Activated CD8-positive, alpha-beta memory T cell treated with anti-CD3 and anti-CD28 coated beads, Interleukin-2, amount 10 ng/mL, durations not matched to agents 7 days and 5 days (primary cell): ENCODE measurements at regions not wholly inside any gene's neighbourhood (a gene's known extent, or its start where the extent isn't known, plus 50 kb on each side); places are given as distances from the start of the nearest gene placed in this dataset.
"Not testable (repeated sequence)": the region's sequence is repeated elsewhere in the genome, so short reads cannot be mapped to it uniquely, and the experiment has no call there.

Experiments
- ATAC-seq: fragments of 150-1000 bp; cut with Tn5 transposase; one replicate; pipeline ENCODE4 v1.10.0; 2021; ENCODE audit warnings: moderate library complexity
- CTCF ChIA-PET: fragments of 350-600 bp; sonication (Branson Sonifier 250); formaldehyde crosslinking; loops from one replicate; lab custom pipeline; 2021; ENCODE audit warnings: antibody characterized with exemption; lab: Charles Lee
- DNase-seq: peaks from one replicate; pipeline ENCODE4 v3.0.0-alpha.2; 2020
- H3K27ac Mint-ChIP-seq: one replicate; pipeline ENCODE4 v1.8.0; 2021; ENCODE audit warnings: mild to moderate bottlenecking, mixed read lengths
- H3K27me3 Mint-ChIP-seq: one replicate; pipeline ENCODE4 v1.8.0; 2021; ENCODE audit warnings: mixed read lengths
- H3K36me3 Mint-ChIP-seq: one replicate; pipeline ENCODE4 v1.8.0; 2021; ENCODE audit warnings: mild to moderate bottlenecking, mixed read lengths
- H3K4me1 Mint-ChIP-seq: one replicate; pipeline ENCODE4 v1.8.0; 2021; ENCODE audit warnings: mixed read lengths
- H3K4me3 Mint-ChIP-seq: one replicate; pipeline ENCODE4 v1.8.0; 2021; ENCODE audit warnings: mild to moderate bottlenecking, moderate library complexity, mixed read lengths
- H3K9me3 Mint-ChIP-seq: one replicate; pipeline ENCODE4 v1.8.0; 2022; ENCODE audit warnings: low read depth, mixed read lengths

DNA sequence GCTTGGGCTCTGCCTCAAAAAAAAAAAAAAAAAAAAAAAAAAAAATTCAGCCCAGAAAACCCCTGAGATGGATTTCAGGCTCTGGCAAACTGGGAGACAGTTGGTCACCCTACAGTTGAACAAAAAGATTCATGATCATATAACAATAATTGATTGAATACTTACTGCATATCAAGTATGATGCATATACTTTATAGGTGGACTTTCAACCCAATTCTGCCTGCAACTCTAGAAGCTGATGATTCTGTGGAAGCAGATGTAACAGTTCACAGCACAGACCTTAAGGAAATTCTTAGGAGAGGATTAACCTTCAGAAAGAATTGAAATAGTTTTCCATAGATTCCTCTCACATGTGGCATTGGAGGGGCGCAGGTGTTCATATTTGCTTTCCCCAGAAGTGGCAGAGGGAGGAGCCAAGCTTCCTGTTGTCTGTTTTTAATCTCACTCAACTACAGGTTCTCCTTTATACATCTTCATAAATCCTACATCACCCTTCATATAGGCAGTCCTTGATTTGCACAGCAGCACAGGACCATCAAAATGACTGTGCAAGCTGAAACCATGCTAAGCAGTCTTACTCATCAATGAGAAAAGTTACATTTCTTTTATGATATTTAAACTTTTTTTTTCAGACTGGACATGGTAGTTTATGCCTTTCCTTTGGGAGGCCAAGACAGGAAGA lies 149.4 kb upstream of the KLF3 start:
- H3K4me1 Mint-ChIP-seq, result peaks cover 23% of the 10 kb centered on the region
- no peak for ATAC-seq
- CTCF ChIA-PET, result no interaction called here
- no peak for DNase-seq
- peaks cover 10% of the 10 kb centered on the region for H3K36me3 Mint-ChIP-seq
- H3K4me3 Mint-ChIP-seq, result no peak overlapping the region
- no peak overlapping the region for H3K27ac Mint-ChIP-seq
- peaks cover 63% of the 10 kb centered on the region for H3K27me3 Mint-ChIP-seq
- no peaks in the 10 kb centered on the region for H3K9me3 Mint-ChIP-seq

DNA sequence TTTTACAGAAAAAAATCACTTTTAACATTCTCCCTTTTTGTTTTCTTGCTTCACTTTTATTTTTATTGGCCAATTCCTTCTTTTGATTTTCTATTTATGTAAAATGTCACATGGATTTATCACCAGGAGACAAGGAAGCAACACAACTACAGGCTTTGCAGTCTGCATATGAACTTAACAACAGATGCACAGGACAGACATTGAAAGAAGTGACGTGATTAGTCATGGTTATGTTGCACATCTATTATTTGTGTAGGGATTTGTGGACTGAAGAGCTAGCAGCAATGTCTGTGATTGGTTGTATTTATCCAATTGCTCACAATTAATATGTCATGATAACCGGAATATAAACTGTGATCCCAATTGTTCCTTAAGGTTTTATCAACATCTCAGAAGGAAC lies 147.8 kb upstream of the KLF3 start:
- Mint-ChIP-seq H3K36me3 (peaks cover 14% of the 10 kb centered on the region), H3K9me3 (no peaks in the 10 kb centered on the region), H3K27me3 (peaks cover 62% of the 10 kb centered on the region), H3K4me1 (peaks cover 11% of the 10 kb centered on the region), H3K4me3 (no peak overlapping the region), H3K27ac (no peak overlapping the region)
- no peak for ATAC-seq
- no peak for DNase-seq
- CTCF ChIA-PET, result no interaction called here

DNA sequence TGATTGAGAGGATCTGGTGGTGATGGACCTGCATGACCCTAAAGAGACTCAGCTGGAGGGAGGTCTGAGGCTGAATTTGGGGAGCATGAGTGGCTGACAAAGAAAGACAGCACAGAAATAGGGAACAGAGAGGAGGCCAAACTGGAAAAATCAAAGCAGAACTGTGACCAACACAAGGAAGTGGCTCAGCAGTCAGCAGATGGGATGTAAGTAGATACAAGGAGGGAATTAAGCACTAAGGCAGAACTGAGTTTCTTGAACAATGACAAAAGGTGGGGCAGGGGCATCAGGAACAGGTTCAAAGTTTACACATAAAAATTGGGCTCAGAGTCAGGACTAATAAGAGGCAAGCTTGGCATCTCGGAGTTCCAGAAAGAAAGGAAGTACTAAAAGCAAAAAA lies 144.3 kb upstream of the KLF3 start:
- peaks cover 66% of the 10 kb centered on the region for H3K27me3 Mint-ChIP-seq
- DNase-seq (no peak), ATAC-seq (no peak)
- no peak overlapping the region for H3K4me3 Mint-ChIP-seq
- H3K36me3 Mint-ChIP-seq, result peaks cover 6% of the 10 kb centered on the region
- CTCF ChIA-PET, result no interaction called here
- H3K4me1 Mint-ChIP-seq, result peaks cover 18% of the 10 kb centered on the region
- H3K9me3 Mint-ChIP-seq, result no peaks in the 10 kb centered on the region
- H3K27ac Mint-ChIP-seq, result no peak overlapping the region

DNA sequence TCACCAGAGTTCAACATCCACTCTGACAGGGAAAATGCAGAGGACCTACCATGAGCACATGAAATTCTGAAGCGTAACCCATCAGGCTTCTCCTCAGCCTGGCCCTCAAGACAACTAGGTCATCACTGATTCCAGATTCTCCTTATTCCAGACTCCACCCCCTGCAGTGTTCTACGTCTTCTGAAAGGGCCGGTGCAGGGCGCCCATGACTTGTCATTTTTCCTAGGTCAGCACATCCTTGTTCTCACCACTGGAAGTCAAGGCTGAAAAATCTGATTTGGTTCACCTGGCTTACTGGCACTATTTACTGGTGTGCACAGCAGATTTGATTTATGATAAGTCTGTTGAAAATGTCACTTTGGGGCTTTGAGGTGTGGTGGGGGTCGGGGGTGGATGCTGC lies 140.9 kb upstream of the KLF3 start:
- DNase-seq (no peak), ATAC-seq (no peak)
- CTCF ChIA-PET, result no interaction called here
- no peak overlapping the region for H3K4me3 Mint-ChIP-seq
- H3K36me3 Mint-ChIP-seq, result peaks cover 8% of the 10 kb centered on the region
- peaks cover 2% of the 10 kb centered on the region for H3K9me3 Mint-ChIP-seq
- no peak overlapping the region for H3K27ac Mint-ChIP-seq
- H3K4me1 Mint-ChIP-seq, result peaks cover 24% of the 10 kb centered on the region
- H3K27me3 Mint-ChIP-seq, result peaks cover 73% of the 10 kb centered on the region

DNA sequence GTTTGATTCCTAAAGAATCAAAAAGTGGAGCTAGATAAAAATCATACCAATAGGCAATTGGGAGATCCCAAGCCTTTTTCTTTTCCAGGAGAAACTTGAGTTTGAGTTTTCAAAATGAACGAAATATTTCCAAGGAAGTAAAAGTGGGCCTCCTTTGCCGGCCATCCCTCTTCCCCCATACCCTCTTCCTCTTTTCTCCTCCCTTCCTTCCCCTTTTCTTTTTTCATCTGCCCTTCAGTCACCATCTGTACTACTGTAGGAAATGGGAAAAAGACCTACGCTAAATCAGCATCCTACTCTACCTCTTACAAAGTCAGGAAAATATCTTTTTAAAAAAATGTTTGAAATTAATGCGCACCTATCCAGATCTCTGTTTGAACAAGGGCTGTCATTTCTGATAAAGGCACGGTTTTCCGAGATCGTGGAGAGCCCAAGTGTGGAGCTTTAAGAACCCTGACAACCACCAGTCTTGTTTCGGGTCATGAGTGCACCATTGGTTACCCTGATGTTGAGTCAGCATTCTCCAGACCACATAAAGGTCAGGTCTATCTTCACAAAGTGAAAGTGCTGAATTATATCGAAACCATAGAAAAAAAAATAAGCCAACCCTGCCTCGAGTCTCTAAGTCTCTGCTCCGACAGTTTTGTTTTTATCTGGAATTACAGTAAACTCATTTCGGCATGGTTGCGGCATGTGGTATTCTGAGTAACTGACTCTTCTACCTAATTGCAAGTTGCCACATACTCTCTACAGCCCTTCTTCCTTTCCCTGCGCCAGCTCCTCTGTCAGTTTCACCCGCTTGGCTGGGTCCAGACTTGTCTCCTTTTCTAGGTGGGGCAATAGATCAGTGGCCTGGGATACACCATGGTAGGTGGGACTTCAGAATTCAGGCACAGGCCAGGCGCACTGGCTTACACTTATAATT lies 140.2 kb upstream of the KLF3 start:
- peak; percentile 94 for ATAC-seq
- Mint-ChIP-seq H3K36me3 (peaks cover 8% of the 10 kb centered on the region), H3K4me3 (peak overlapping the region; percentile 43), H3K27me3 (peaks cover 69% of the 10 kb centered on the region), H3K9me3 (peaks cover 2% of the 10 kb centered on the region), H3K4me1 (peaks cover 24% of the 10 kb centered on the region), H3K27ac (peak overlapping the region; percentile 66)
- DNase-seq, result peak; percentile 90
- CTCF ChIA-PET, result interaction anchor here (1.0 kb wide), 1 partner anchor 14 kb away, joined by 6 read pairs; no protein-coding TSS in a partner anchor

DNA sequence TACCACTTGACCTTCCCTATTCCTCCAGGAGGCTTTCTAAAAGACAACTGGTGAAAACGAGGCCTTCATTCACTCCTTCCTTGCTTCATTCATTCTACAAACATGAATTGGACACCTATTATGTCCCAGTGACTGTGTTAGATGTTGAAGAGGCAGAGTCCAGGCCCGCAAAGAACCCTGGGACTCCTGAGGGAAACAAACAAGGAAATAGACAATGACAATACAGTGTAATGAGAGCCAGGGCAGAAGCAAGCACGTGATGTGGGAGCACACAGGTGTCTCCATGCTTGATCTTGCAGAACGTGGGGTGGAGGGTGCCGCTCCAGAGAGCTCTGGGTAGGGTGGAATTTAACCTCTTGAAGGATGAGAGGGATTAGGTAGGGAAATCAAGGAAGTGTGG lies 137.6 kb upstream of the KLF3 start:
- Mint-ChIP-seq H3K4me1 (peaks cover 37% of the 10 kb centered on the region), H3K27ac (no peak overlapping the region), H3K9me3 (peaks cover 2% of the 10 kb centered on the region), H3K36me3 (peaks cover 4% of the 10 kb centered on the region), H3K27me3 (peaks cover 51% of the 10 kb centered on the region), H3K4me3 (no peak overlapping the region)
- CTCF ChIA-PET, result interaction anchor here (1.4 kb wide), 1 partner anchor 208 kb away, joined by 3 read pairs; no protein-coding TSS in a partner anchor
- no peak for DNase-seq
- no peak for ATAC-seq

DNA sequence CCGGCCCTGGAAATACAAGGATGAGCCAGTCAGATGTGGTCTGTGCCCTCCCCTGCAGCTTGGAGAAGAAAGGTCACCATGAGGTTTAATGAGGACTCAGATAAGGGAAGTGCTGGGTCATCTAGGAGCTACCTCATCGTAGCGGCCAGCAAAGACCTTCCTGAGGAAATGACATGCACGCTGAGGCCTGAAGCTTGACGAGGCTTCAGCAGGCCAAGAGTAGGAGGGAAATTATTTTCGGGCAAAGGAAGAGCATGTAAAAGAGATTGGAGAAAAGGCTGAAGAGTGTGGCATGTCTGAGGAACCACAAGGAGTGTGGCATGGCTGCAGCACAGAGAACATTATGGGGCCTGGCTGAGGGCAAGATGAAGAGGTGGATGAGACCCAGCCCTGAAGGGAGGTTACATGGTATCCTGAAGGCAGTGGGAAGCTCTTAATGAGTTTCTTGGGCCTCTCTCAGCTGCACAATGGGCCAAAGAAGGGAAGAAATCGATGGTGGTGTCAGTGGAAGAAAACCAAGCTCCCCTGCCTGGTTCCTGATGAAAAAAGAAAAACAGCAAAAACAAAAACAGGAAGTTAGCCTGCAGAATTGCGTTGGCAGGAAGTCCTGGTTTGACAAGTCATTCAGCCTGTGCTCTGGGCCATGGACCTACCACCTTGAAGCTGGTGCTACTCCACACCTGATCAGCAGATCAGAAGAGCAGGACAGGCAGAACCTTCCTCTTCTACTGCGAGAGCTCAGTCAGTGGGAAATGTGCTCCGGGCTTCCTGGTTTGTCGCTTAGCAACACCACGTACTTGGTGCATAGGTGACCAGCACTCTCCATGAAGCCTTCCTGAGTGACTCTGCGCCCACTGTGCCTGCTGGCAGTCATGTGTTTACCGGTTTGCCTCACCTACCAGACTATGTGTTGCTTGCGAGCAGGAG lies 134.5 kb upstream of the KLF3 start:
- Mint-ChIP-seq H3K4me1 (peaks cover 23% of the 10 kb centered on the region), H3K9me3 (peaks cover 5% of the 10 kb centered on the region), H3K27ac (peak overlapping the region; percentile 88), H3K27me3 (peaks cover 45% of the 10 kb centered on the region), H3K4me3 (no peak overlapping the region), H3K36me3 (peaks cover 6% of the 10 kb centered on the region)
- DNase-seq (peak; percentile 65), ATAC-seq (peak; percentile 93)
- CTCF ChIA-PET, result interaction anchor here (0.6 to 1.8 kb wide), 4 partner anchors 19 to 723 kb away, joined by 3 to 11 read pairs (median 4); no protein-coding TSS in a partner anchor

DNA sequence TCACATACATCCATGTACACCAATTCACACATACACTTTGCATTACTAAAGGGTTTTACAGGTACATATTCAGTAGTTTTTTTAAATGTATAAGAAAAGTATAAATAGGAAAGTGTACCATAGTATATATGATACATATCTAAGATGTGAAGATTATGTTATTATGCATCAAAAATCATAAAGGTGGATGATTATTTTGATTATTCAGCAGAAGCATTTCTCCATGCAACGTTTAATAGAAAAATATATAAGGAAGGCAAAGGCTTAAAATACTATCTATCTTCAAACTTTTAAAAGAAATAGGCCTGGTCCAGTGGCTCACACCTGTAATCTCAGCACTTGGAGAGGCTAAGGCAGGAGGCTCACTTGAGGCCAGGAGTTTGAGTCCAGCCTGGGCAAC lies 133.5 kb upstream of the KLF3 start:
- ATAC-seq (no peak), DNase-seq (no peak)
- Mint-ChIP-seq H3K9me3 (peaks cover 5% of the 10 kb centered on the region), H3K36me3 (peaks cover 6% of the 10 kb centered on the region), H3K4me1 (peaks cover 13% of the 10 kb centered on the region), H3K27ac (no peak overlapping the region), H3K4me3 (no peak overlapping the region), H3K27me3 (peaks cover 40% of the 10 kb centered on the region)
- CTCF ChIA-PET, result no interaction called here

DNA sequence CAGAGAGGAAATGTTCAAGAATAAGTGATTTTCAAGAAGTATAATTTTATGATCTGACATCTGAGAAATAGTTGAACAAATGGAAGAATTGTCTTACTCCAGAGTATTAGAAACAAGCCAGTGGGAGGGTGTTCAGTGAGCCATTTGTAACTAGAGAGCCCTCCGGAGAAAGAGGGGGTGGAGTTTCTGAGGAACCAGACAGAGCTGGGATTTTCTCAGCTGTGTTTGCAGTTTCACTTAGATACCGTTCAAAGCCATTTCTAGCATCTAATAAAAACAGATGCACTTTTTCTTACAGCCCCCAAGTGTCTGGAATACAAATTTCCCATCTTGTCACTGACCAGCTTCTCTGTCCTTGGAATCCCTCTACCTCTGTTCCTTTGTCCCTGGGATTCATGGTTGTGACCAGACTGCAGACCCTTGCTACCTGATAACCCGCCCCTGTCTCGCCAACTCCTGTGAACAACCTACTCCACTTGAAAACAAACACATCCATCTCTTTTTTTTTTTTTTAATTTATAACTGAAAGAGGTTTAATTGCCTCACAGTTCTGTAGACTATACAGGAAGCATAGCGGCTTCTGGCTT lies 132.8 kb upstream of the KLF3 start:
- no peak for DNase-seq
- CTCF ChIA-PET, result interaction anchor here (0.7 kb wide), 1 partner anchor 10 kb away, joined by 4 read pairs; no protein-coding TSS in a partner anchor
- Mint-ChIP-seq H3K4me3 (no peak overlapping the region), H3K27me3 (peaks cover 33% of the 10 kb centered on the region), H3K4me1 (peaks cover 13% of the 10 kb centered on the region), H3K9me3 (peaks cover 5% of the 10 kb centered on the region), H3K36me3 (peaks cover 6% of the 10 kb centered on the region), H3K27ac (no peak overlapping the region)
- ATAC-seq, result no peak

DNA sequence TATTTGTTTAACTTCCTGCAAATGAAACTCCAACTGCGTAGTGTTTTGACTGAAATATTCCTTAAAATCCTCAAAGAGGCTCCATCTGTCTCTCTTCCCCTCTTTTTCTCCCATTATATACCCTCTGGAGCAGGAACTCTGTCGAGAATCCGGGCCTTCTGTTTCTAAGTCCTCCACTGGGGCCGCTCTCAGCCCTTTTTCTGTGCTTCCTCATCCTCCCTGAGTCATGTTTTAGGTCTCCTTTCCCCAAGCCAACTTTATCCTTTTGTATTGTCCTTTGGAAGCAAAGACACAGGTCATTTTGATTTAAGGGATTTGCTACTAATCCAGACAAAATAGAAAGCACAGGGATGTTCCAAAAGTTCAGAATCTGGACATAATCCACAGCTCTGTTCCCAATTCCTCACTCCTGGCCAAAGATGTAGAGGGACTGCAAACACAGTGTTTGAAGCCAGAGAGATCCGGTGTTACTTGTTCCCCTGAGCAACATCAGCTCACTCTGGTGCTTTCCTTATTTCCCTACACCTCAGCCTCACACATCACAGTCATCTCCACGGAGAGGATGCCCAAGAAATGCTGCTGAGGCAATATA lies 131.0 kb upstream of the KLF3 start:
- DNase-seq (no peak), ATAC-seq (no peak)
- peaks cover 13% of the 10 kb centered on the region for H3K4me1 Mint-ChIP-seq
- peaks cover 3% of the 10 kb centered on the region for H3K9me3 Mint-ChIP-seq
- CTCF ChIA-PET, result no interaction called here
- H3K27ac Mint-ChIP-seq, result no peak overlapping the region
- H3K27me3 Mint-ChIP-seq, result peaks cover 32% of the 10 kb centered on the region
- no peak overlapping the region for H3K4me3 Mint-ChIP-seq
- peaks cover 4% of the 10 kb centered on the region for H3K36me3 Mint-ChIP-seq

DNA sequence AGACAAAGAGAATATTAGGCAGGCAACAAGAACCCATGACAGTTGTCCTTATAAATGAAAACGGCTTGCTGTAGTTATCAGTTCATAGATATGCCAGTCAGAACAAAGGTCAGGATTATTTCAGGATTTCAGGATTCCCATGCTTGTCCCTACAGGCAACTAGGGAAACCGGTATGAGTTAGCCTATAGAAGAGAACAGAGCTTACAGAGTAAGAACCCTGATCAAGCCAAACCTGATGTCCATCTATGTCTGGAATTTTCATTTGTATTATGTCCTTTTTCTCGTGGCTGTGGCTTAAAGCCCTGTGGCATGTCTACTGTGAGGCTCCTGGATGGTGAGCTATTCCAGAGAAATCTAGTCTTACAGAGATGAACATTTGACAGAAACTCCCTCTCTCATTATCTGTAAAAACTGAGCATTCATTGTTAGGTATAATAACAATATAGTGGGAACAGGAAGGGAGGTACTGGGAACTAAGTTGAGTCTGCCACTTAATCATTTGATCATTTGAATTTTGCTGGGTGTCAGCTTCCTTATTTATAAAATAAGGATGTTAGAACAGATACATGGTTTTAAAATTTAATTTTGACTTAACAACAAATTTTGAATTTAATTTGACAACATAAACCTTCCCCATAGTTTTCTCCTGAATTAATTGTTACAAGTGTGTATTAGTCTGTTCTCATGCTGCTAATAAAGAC lies 129.5 kb upstream of the KLF3 start:
- Mint-ChIP-seq H3K9me3 (peaks cover 3% of the 10 kb centered on the region), H3K36me3 (peaks cover 4% of the 10 kb centered on the region), H3K4me3 (no peak overlapping the region), H3K4me1 (peaks cover 7% of the 10 kb centered on the region), H3K27ac (no peak overlapping the region), H3K27me3 (peaks cover 33% of the 10 kb centered on the region)
- CTCF ChIA-PET, result no interaction called here
- no peak for ATAC-seq
- no peak for DNase-seq

DNA sequence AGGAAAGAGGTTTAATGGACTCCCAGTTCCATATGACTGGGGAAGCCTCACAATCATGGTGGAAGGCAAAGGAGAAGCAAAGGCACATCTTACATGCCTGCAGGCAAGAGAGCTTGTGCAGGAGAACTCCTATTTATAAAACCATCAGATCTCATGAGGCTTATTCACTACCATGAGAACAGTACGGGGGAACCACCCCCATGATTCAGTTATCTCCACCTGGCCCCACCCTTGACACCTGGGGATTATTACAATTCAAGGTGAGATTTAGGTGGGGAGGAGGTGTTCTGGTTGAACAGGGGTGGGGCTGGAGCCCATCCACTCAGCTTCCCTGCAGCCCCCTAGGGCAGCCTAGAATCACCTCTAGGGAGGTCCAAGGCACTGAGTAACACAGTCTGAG lies 128.9 kb upstream of the KLF3 start:
- H3K36me3 Mint-ChIP-seq, ATAC-seq, DNase-seq, H3K27ac Mint-ChIP-seq, CTCF ChIA-PET, H3K4me1 Mint-ChIP-seq, H3K9me3 Mint-ChIP-seq, H3K4me3 Mint-ChIP-seq: not testable (repeated sequence)
- peaks cover 35% of the 10 kb centered on the region for H3K27me3 Mint-ChIP-seq
